Prostate gland (tissue), 2 donors: ENCODE measurements at regions not wholly inside any gene's neighbourhood (a gene's known extent, or its start where the extent isn't known, plus 50 kb on each side); places are given as distances from the start of the nearest gene placed in this dataset.

Experiments used
- DNase-seq: peaks from one replicate; pipeline ENCODE4 v3.0.0-alpha.2; 2019; ENCODE audit warnings: low spot score
- H3K27ac ChIP-seq, 2 donors: fragments of 200-600 bp; sonication (generic); 2 replicates each; pipeline ENCODE4 v1.5.1; 2017 to 2019
- H3K27me3 ChIP-seq: fragments of 200-600 bp; sonication (generic); replicated peaks from 2 replicates; pipeline ENCODE4 v1.5.1; 2019; ENCODE audit not compliant: insufficient read depth
- H3K36me3 ChIP-seq, 2 donors: fragments of 200-600 bp; sonication (generic); 1 replicate in 1 of 2; 2 replicates in 1 of 2; pipeline versions ENCODE4 v1.5.1 to v1.8.1; 2017 to 2019
- H3K4me1 ChIP-seq: fragments of 200-600 bp; sonication (generic); replicated peaks from 2 replicates; pipeline ENCODE4 v1.5.1; 2019
- H3K4me3 ChIP-seq, 2 donors: fragments of 200-600 bp; sonication (generic); 2 replicates each; pipeline ENCODE4 v1.5.1; 2017 to 2019
- H3K9me3 ChIP-seq: fragments of 200-600 bp; sonication (generic); 2 replicates; pipeline ENCODE4 v1.5.1; 2017
- POLR2A ChIP-seq: fragments of 450-650 bp; IDR thresholded peaks from one replicate; pipeline ENCODE4 v1.6.1; 2016; ENCODE audit warnings: antibody characterized with exemption, mild to moderate bottlenecking
- POLR2AphosphoS5 ChIP-seq: sonication (generic); formaldehyde crosslinking; IDR thresholded peaks from one replicate; pipeline ENCODE4 v1.6.1; 2017; ENCODE audit warnings: antibody characterized with exemption
- WGBS: methylation state at CpG from one replicate; pipeline ENCODE4 v1.1.5; 2018; 5-methylcytosine and 5-hydroxymethylcytosine counted together
- intact Hi-C: fragments of 100-400 bp; cut with DNase I; formaldehyde crosslinking; loops from one replicate; pipeline ENCODE4 v1.14.2; 2022
- TF ChIP-seq, protein P1 (sequence below), 4 experiments: fragments of 200-600 bp in 2 of 4; fragments of 450-650 bp in 2 of 4; sonication (generic) in 2 of 4; IDR thresholded peaks; 1 replicate in 3 of 4; 2 replicates in 1 of 4; pipeline ENCODE4 v1.5.1; 2016 to 2019; ENCODE audit warnings: antibody characterized with exemption in 4 of 4, mild to moderate bottlenecking in 2 of 4, moderate library complexity in 2 of 4

DNA sequence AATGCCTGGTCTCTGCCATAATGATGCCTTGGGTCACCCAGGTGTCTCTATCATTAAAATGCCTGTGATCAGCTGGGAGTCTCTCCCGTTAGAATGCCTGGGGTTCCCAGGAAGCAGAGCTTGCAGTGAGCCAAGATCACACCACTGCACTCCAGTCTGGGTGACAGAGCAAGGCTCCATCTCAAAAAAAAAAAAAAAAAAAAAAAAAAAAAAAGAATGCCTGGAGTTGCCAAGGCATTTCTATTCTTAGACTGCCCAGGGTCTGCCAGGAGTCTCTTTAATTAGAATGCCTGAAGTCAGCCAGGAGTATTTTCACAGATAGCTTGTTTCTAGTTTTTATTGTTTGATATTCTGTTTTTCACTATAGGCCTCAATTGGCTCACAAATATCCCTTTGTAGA is 1552.5 kb downstream of the UQCRFS1 start:
- WGBS: 50% methylated on average over 1 of the region's 1 CpG
- TF ChIP-seq, protein P1, sequence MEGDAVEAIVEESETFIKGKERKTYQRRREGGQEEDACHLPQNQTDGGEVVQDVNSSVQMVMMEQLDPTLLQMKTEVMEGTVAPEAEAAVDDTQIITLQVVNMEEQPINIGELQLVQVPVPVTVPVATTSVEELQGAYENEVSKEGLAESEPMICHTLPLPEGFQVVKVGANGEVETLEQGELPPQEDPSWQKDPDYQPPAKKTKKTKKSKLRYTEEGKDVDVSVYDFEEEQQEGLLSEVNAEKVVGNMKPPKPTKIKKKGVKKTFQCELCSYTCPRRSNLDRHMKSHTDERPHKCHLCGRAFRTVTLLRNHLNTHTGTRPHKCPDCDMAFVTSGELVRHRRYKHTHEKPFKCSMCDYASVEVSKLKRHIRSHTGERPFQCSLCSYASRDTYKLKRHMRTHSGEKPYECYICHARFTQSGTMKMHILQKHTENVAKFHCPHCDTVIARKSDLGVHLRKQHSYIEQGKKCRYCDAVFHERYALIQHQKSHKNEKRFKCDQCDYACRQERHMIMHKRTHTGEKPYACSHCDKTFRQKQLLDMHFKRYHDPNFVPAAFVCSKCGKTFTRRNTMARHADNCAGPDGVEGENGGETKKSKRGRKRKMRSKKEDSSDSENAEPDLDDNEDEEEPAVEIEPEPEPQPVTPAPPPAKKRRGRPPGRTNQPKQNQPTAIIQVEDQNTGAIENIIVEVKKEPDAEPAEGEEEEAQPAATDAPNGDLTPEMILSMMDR (IDR thresholded peaks at IDR 0.05): no peak
- TF ChIP-seq POLR2AphosphoS5 (no peak), POLR2A (no peak)
- H3K27me3 ChIP-seq: no peaks in the 10 kb centered on the region
- no peaks in the 10 kb centered on the region for H3K36me3 ChIP-seq
- no peaks in the 10 kb centered on the region for H3K4me1 ChIP-seq
- intact Hi-C loops: no loop called here
- DNase-seq: no peak
- H3K27ac ChIP-seq: no peak overlapping the region
- no peak overlapping the region for H3K4me3 ChIP-seq
- H3K9me3 ChIP-seq: no peaks in the 10 kb centered on the region

DNA sequence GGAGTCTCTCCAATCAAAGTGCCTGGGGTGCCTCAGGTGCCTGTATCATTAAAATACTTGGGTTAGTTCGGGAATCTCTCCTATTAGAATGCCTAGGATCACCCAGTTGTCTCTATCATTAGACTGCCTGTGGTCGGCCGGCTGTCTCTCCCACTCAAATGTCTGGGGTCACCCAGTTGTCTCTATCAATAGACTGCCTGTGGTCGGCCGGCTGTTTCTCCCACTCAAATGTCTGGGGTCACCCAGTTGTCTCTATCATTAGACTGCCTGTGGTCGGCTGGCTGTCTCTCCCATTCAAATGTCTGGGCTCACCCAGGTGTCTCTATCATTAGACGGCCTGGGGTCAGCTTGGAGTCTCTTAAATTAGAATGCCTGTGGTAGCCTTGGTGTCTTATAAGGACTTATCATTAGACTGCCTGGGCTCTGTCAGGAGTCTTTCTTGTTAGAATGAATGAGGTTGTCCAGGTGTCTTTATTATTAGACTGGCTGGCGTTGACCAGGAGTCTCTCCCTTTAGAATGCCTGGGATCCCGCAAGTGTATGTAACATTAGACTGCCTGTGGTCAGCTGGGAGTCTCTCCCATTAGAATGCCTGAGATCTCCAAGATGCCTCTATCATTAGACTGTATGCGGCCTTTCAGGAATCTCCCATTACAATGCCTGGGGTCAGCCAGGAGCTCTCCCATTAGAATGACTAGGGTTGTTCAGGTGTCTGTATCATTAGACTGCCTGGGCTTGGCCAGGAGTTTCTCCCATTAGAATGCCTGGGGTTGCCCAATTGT is 1555.5 kb downstream of the UQCRFS1 start:
- Histone ChIP-seq H3K4me1 (no peaks in the 10 kb centered on the region), H3K27me3 (no peaks in the 10 kb centered on the region), H3K9me3 (no peaks in the 10 kb centered on the region), H3K36me3 (no peaks in the 10 kb centered on the region), H3K27ac (no peak overlapping the region), H3K4me3 (no peak overlapping the region)
- intact Hi-C loops: no loop called here
- no peak for DNase-seq
- TF ChIP-seq, protein P1 (IDR thresholded peaks at IDR 0.05): no peak
- no peak for TF ChIP-seq POLR2A
- TF ChIP-seq POLR2AphosphoS5: no peak
- 81% methylated on average over 10 of the region's 10 CpGs for WGBS

DNA sequence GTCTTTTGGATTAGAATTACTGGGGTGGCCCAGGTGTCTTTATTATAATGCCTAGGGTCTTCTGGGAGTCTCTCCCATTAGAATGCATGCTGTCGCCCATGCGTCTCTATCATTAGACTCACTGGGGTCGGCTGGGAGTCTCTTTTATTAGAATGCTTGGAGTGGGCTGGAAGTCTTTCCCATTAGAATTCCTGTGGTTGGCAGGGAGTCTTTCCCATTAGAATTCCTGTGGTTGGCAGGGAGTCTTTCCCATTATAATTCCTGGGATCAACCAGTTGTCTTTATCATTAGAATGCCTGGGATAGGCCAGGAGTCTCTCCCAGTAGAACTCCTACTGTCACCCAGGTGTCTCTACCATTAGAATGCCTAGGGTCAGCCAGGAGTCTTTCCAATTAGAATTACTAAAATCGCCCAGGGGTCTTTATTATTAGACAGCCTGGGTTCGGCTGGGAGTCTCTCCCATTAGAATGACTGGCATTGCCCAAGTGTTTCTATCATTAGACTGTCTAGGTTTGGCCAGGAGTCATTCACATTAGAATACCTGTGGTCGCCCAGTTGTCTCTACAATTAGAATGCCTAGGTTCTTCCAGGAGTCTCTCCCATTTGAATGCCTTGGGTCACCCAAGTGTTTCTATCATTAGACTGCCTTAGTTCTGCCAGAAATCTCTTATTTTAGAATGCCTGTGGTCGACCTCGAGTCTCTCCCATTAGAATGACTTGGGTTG is 1558.5 kb downstream of the UQCRFS1 start:
- H3K4me3 ChIP-seq: no peak overlapping the region
- H3K27me3 ChIP-seq: no peaks in the 10 kb centered on the region
- 59% methylated on average over 8 of the region's 8 CpGs for WGBS
- no peaks in the 10 kb centered on the region for H3K9me3 ChIP-seq
- H3K27ac ChIP-seq: no peak overlapping the region
- intact Hi-C loops: no loop called here
- no peak for DNase-seq
- TF ChIP-seq POLR2AphosphoS5 (no peak), POLR2A (no peak)
- TF ChIP-seq, protein P1 (IDR thresholded peaks at IDR 0.05): no peak
- no peaks in the 10 kb centered on the region for H3K36me3 ChIP-seq
- no peaks in the 10 kb centered on the region for H3K4me1 ChIP-seq

DNA sequence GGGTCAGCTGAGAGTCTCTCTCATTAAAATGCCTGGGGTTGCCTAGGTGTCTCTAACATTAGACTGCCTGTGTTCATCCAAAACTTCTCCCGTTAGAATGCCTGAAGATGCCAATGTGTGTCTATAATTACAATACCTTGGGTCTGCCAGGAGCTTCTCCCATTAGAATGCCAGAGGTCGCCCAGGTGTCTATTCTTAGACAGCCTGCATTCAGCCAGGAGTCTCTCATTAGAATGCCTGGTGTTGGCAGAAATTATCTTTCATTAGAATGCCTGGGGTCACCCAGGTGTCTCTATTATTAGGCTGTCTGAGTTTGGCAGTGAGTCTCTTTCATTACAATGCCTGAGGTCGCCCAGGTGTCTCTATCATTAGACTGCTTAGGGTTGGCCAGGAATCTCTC is 1560.2 kb downstream of the UQCRFS1 start:
- 59% methylated on average over 3 of the region's 3 CpGs for WGBS
- H3K9me3 ChIP-seq: no peaks in the 10 kb centered on the region

More for the DNA sequence above, 1560.2 kb downstream of the UQCRFS1 start:
- Histone ChIP-seq H3K27me3 (no peaks in the 10 kb centered on the region), H3K4me3 (no peak overlapping the region), H3K36me3 (no peaks in the 10 kb centered on the region), H3K4me1 (no peaks in the 10 kb centered on the region), H3K27ac (no peak overlapping the region)
- no peak for DNase-seq
- intact Hi-C loops: no loop called here
- no peak for TF ChIP-seq POLR2A
- TF ChIP-seq, protein P1 (IDR thresholded peaks at IDR 0.05): no peak
- no peak for TF ChIP-seq POLR2AphosphoS5
